Loucy (cell line): ENCODE measurements at regions not wholly inside any gene's neighbourhood (a gene's known extent, or its start where the extent isn't known, plus 50 kb on each side); places are given as distances from the start of the nearest gene placed in this dataset.

Experiments used
- H2AFZ ChIP-seq: fragments of 200-600 bp; sonication (generic); 2 replicates; pipeline ENCODE4 v1.6.0; 2016; ENCODE audit warnings: antibody characterized with exemption, mild to moderate bottlenecking, low read length, moderate library complexity
- H3F3A ChIP-seq: fragments of 200-600 bp; 2 replicates; pipeline ENCODE4 v1.6.0; 2016; ENCODE audit warnings: antibody characterized with exemption, low read depth, mild to moderate bottlenecking
- H3K27me3 ChIP-seq: fragments of 200-600 bp; sonication (generic); 2 replicates; pipeline ENCODE4 v1.6.1; 2014; ENCODE audit warnings: low read length, mild to moderate bottlenecking; ENCODE audit not compliant: insufficient read depth, poor library complexity, severe bottlenecking
- H3K36me3 ChIP-seq: fragments of 200-600 bp; sonication (generic); 2 replicates; pipeline ENCODE4 v1.6.1; 2016; ENCODE audit warnings: low read length; ENCODE audit not compliant: insufficient read depth
- H3K4me1 ChIP-seq: fragments of 200-600 bp; sonication (generic); 2 replicates; pipeline ENCODE4 v1.5.1; 2014; ENCODE audit warnings: low read length, mild to moderate bottlenecking; ENCODE audit not compliant: insufficient read depth, poor library complexity, severe bottlenecking
- H3K4me2 ChIP-seq: fragments of 200-600 bp; sonication (generic); 2 replicates; pipeline ENCODE4 v1.6.0; 2014; ENCODE audit warnings: antibody characterized with exemption, low read length, low read depth, mild to moderate bottlenecking; ENCODE audit not compliant: poor library complexity, severe bottlenecking
- H3K4me3 ChIP-seq: fragments of 200-600 bp; sonication (generic); 2 replicates; pipeline ENCODE4 v1.5.1; 2014; ENCODE audit warnings: low read length, mild to moderate bottlenecking, mixed read lengths; ENCODE audit not compliant: poor library complexity, severe bottlenecking
- H3K79me2 ChIP-seq: fragments of 200-600 bp; sonication (generic); 2 replicates; pipeline ENCODE4 v1.6.1; 2014; ENCODE audit warnings: low read length; ENCODE audit not compliant: insufficient read depth
- H3K9ac ChIP-seq: fragments of 200-600 bp; sonication (generic); 2 replicates; pipeline ENCODE4 v1.6.0; 2014; ENCODE audit warnings: mild to moderate bottlenecking, low read depth, low read length, moderate library complexity; ENCODE audit not compliant: poor library complexity, severe bottlenecking
- H3K9me2 ChIP-seq: fragments of 200-600 bp; sonication (generic); replicated peaks from 2 replicates; pipeline ENCODE4 v1.6.1; 2016; ENCODE audit warnings: low read depth, low read length, mixed read lengths
- H3K9me3 ChIP-seq: fragments of 200-600 bp; sonication (generic); 2 replicates; pipeline ENCODE4 v1.6.1; 2014; ENCODE audit warnings: mild to moderate bottlenecking, antibody characterized with exemption, low read length, low read depth; ENCODE audit not compliant: insufficient read depth
- H4K20me1 ChIP-seq: fragments of 200-600 bp; sonication (generic); 2 replicates; pipeline ENCODE4 v1.6.0; 2014; ENCODE audit warnings: antibody characterized with exemption, low read length, mild to moderate bottlenecking; ENCODE audit not compliant: insufficient read depth, poor library complexity, severe bottlenecking
- CTCF ChIP-seq: fragments of 200-600 bp; sonication (generic); conservative IDR thresholded peaks from 2 replicates; pipeline ENCODE4 v1.5.1; 2014; ENCODE audit warnings: mild to moderate bottlenecking, antibody characterized with exemption, low read length
- EZH2phosphoT487 ChIP-seq: fragments of 200-600 bp; IDR thresholded peaks from 2 replicates; pipeline ENCODE4 v1.6.1; 2018; ENCODE audit warnings: antibody characterized with exemption, mild to moderate bottlenecking, moderate library complexity, borderline replicate concordance

- TF ChIP-seq EZH2phosphoT487 (no peak), CTCF (no peak)
Measured at GRCh38 chr5:167798448-167798847, 493.0 kb upstream of the WWC1 start.

GRCh38 chr5:167800427-167800826, 491.0 kb upstream of the WWC1 start:
- H3K9ac ChIP-seq, result no peak overlapping the region
- H3K36me3 ChIP-seq, result no peaks in the 10 kb centered on the region
- no peak overlapping the region for H3K4me2 ChIP-seq
- no peaks in the 10 kb centered on the region for H3K9me3 ChIP-seq
- H3K9me2 ChIP-seq, result no peaks in the 10 kb centered on the region
- H3F3A ChIP-seq, result no peaks in the 10 kb centered on the region
- no peaks in the 10 kb centered on the region for H3K27me3 ChIP-seq
- no peaks in the 10 kb centered on the region for H4K20me1 ChIP-seq
- no peaks in the 10 kb centered on the region for H3K4me1 ChIP-seq
- H3K79me2 ChIP-seq, result no peaks in the 10 kb centered on the region
- H3K4me3 ChIP-seq, result no peak overlapping the region
- TF ChIP-seq CTCF, result no peak
- TF ChIP-seq EZH2phosphoT487, result no peak
- H2AFZ ChIP-seq, result no peak overlapping the region

More at GRCh38 chr5:167798448-167798847, 493.0 kb upstream of the WWC1 start:
- H3F3A ChIP-seq, result no peaks in the 10 kb centered on the region
- H3K27me3 ChIP-seq, result no peaks in the 10 kb centered on the region
- no peaks in the 10 kb centered on the region for H3K9me2 ChIP-seq
- no peak overlapping the region for H2AFZ ChIP-seq
- H3K4me3 ChIP-seq, result no peak overlapping the region
- H3K9me3 ChIP-seq, result no peaks in the 10 kb centered on the region
- no peaks in the 10 kb centered on the region for H4K20me1 ChIP-seq
- no peak overlapping the region for H3K4me2 ChIP-seq
- no peak overlapping the region for H3K9ac ChIP-seq
- H3K4me1 ChIP-seq, result no peaks in the 10 kb centered on the region
- H3K79me2 ChIP-seq, result no peaks in the 10 kb centered on the region
- H3K36me3 ChIP-seq, result no peaks in the 10 kb centered on the region

- TF ChIP-seq EZH2phosphoT487, result no peak
- no peak for TF ChIP-seq CTCF
- H4K20me1 ChIP-seq, result no peaks in the 10 kb centered on the region
- no peaks in the 10 kb centered on the region for H3K9me2 ChIP-seq
- H3K4me2 ChIP-seq, result no peak overlapping the region
- no peaks in the 10 kb centered on the region for H3K4me1 ChIP-seq
- no peak overlapping the region for H3K9ac ChIP-seq
- H3K4me3 ChIP-seq, result no peak overlapping the region
- H3K27me3 ChIP-seq, result no peaks in the 10 kb centered on the region
- no peaks in the 10 kb centered on the region for H3K9me3 ChIP-seq
- H2AFZ ChIP-seq, result no peak overlapping the region
- no peaks in the 10 kb centered on the region for H3K79me2 ChIP-seq
- H3K36me3 ChIP-seq, result no peaks in the 10 kb centered on the region
- no peaks in the 10 kb centered on the region for H3F3A ChIP-seq
Measured at GRCh38 chr5:167801999-167802398, 489.4 kb upstream of the WWC1 start.
